ENCODE measurements at regions not wholly inside any gene's neighbourhood (a gene's known extent, or its start where the extent isn't known, plus 50 kb on each side); places are given as distances from the start of the nearest gene placed in this dataset.

- TF ChIP-seq TAF1 (IDR thresholded peaks at IDR 0.05; ENCODE audit: low read depth) = no peak
- no peak for TF ChIP-seq ZBTB7A (IDR thresholded peaks at IDR 0.05; ENCODE audit: low read depth)
- no peak for TF ChIP-seq EP300 (IDR thresholded peaks at IDR 0.05; ENCODE audit: borderline replicate concordance)
- no peak for TF ChIP-seq FOXM1 (IDR thresholded peaks at IDR 0.05; ENCODE audit: borderline replicate concordance, low read depth)
- TF ChIP-seq NFIC (IDR thresholded peaks at IDR 0.05) = no peak
- TF ChIP-seq, protein P1, sequence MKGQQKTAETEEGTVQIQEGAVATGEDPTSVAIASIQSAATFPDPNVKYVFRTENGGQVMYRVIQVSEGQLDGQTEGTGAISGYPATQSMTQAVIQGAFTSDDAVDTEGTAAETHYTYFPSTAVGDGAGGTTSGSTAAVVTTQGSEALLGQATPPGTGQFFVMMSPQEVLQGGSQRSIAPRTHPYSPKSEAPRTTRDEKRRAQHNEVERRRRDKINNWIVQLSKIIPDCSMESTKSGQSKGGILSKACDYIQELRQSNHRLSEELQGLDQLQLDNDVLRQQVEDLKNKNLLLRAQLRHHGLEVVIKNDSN (IDR thresholded peaks at IDR 0.05) = no peak
- no peak for TF ChIP-seq TCF12 (IDR thresholded peaks at IDR 0.05; ENCODE audit: low read depth)
- TF ChIP-seq TEAD4 (IDR thresholded peaks at IDR 0.05) = no peak
- no peak for TF ChIP-seq CEBPB (IDR thresholded peaks at IDR 0.05)
- TF ChIP-seq CREB1 (IDR thresholded peaks at IDR 0.05; ENCODE audit: low read depth) = no peak
- TF ChIP-seq RAD21 (IDR thresholded peaks at IDR 0.05; ENCODE audit: low read depth) = no peak
- TF ChIP-seq, protein P2, sequence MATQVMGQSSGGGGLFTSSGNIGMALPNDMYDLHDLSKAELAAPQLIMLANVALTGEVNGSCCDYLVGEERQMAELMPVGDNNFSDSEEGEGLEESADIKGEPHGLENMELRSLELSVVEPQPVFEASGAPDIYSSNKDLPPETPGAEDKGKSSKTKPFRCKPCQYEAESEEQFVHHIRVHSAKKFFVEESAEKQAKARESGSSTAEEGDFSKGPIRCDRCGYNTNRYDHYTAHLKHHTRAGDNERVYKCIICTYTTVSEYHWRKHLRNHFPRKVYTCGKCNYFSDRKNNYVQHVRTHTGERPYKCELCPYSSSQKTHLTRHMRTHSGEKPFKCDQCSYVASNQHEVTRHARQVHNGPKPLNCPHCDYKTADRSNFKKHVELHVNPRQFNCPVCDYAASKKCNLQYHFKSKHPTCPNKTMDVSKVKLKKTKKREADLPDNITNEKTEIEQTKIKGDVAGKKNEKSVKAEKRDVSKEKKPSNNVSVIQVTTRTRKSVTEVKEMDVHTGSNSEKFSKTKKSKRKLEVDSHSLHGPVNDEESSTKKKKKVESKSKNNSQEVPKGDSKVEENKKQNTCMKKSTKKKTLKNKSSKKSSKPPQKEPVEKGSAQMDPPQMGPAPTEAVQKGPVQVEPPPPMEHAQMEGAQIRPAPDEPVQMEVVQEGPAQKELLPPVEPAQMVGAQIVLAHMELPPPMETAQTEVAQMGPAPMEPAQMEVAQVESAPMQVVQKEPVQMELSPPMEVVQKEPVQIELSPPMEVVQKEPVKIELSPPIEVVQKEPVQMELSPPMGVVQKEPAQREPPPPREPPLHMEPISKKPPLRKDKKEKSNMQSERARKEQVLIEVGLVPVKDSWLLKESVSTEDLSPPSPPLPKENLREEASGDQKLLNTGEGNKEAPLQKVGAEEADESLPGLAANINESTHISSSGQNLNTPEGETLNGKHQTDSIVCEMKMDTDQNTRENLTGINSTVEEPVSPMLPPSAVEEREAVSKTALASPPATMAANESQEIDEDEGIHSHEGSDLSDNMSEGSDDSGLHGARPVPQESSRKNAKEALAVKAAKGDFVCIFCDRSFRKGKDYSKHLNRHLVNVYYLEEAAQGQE (IDR thresholded peaks at IDR 0.05; ENCODE audit: low read depth) = no peak
- TF ChIP-seq, protein P3, sequence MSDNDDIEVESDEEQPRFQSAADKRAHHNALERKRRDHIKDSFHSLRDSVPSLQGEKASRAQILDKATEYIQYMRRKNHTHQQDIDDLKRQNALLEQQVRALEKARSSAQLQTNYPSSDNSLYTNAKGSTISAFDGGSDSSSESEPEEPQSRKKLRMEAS (IDR thresholded peaks at IDR 0.05) = no peak
- TF ChIP-seq EGR1 (IDR thresholded peaks at IDR 0.05) = no peak
- TF ChIP-seq YY1 (IDR thresholded peaks at IDR 0.05; ENCODE audit: low read depth) = no peak
Observed at GRCh38 chr12:25816637-25817036, 141.8 kb upstream of the RASSF8 start.

DNA sequence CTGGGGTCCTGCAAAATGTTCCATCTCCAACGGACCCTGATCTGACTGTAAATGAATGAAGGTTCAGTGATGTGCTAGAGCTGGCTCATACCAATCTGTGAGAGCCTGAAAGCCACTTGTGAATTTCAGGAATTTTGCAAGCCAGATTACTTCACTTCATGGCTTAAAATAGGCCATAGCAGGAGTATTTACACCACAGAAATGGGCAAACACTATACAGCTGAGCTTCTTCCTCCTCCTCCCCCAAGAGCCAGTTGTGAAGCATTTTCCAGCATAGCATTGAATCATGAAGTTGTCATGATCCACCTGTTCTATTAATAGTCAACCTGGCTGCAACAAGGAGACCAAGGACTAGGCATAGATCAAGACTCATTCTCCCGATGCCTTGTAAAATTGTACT lies 141.3 kb upstream of the RASSF8 start:
- no peak for TF ChIP-seq CREB1 (IDR thresholded peaks at IDR 0.05; ENCODE audit: low read depth)
- no peak for TF ChIP-seq RAD21 (IDR thresholded peaks at IDR 0.05; ENCODE audit: low read depth)
- TF ChIP-seq TAF1 (IDR thresholded peaks at IDR 0.05; ENCODE audit: low read depth) = no peak
- TF ChIP-seq, protein P2 (IDR thresholded peaks at IDR 0.05; ENCODE audit: low read depth) = no peak
- TF ChIP-seq FOXM1 (IDR thresholded peaks at IDR 0.05; ENCODE audit: borderline replicate concordance, low read depth) = no peak
- no peak for TF ChIP-seq EGR1 (IDR thresholded peaks at IDR 0.05)
- TF ChIP-seq TCF12 (IDR thresholded peaks at IDR 0.05; ENCODE audit: low read depth) = no peak
- no peak for TF ChIP-seq CEBPB (IDR thresholded peaks at IDR 0.05)
- TF ChIP-seq YY1 (IDR thresholded peaks at IDR 0.05; ENCODE audit: low read depth) = no peak
- TF ChIP-seq EP300 (IDR thresholded peaks at IDR 0.05; ENCODE audit: borderline replicate concordance) = no peak
- no peak for TF ChIP-seq TEAD4 (IDR thresholded peaks at IDR 0.05)
- TF ChIP-seq, protein P1 (IDR thresholded peaks at IDR 0.05) = no peak
- no peak for TF ChIP-seq NFIC (IDR thresholded peaks at IDR 0.05)
- TF ChIP-seq, protein P3 (IDR thresholded peaks at IDR 0.05) = no peak

DNA sequence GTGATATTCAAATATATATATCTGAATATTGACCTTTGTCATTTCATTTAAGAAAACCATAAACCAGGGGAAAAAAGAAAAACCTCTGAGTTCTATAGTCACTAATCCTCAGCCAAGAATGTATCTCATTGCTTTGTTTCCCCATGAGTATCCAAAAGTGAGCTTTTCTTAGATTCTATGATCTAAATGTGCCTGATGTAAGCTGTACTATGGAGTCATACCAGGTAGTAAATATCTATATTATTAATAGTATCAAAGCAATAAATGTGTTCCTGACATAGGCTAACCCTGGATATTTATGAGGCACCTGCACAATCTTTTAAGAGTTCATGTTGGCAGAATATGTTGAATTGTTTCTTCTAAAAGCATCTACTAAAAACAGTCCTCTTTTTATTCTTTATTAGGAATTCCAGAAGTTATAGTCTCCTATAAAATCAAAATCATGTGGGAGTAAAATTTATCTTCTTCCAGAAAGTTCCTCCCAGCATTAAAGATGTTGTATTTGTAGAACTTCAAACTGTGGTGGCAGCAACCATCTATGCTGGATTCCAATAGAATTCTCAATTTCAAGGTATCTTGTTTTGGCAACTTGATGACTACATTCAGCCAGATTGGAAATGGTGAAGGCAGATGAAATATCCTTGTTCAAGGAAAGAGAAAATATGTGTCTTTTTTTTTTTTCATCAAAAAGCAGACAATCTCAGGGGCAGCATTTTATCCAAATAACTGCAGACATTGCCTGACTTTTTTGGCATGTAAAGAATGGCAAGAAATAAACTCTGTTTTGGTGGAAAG lies 139.7 kb upstream of the RASSF8 start:
- TF ChIP-seq CEBPB (IDR thresholded peaks at IDR 0.05) (no peak), YY1 (IDR thresholded peaks at IDR 0.05; ENCODE audit: low read depth) (no peak), EP300 (IDR thresholded peaks at IDR 0.05; ENCODE audit: borderline replicate concordance) (no peak), TCF12 (IDR thresholded peaks at IDR 0.05; ENCODE audit: low read depth) (no peak), CREB1 (IDR thresholded peaks at IDR 0.05; ENCODE audit: low read depth) (no peak), TEAD4 (IDR thresholded peaks at IDR 0.05) (no peak), RAD21 (IDR thresholded peaks at IDR 0.05; ENCODE audit: low read depth) (no peak), NFIC (IDR thresholded peaks at IDR 0.05) (no peak), EGR1 (IDR thresholded peaks at IDR 0.05) (no peak), ZBTB7A (IDR thresholded peaks at IDR 0.05; ENCODE audit: low read depth) (no peak), TAF1 (IDR thresholded peaks at IDR 0.05; ENCODE audit: low read depth) (no peak), FOXM1 (IDR thresholded peaks at IDR 0.05; ENCODE audit: borderline replicate concordance, low read depth) (no peak)
- TF ChIP-seq, protein P2 (IDR thresholded peaks at IDR 0.05; ENCODE audit: low read depth) = no peak
- TF ChIP-seq, protein P3 (IDR thresholded peaks at IDR 0.05) = no peak
- TF ChIP-seq, protein P1 (IDR thresholded peaks at IDR 0.05) = no peak
